Hepatocyte (in vitro differentiated cells): ENCODE measurements at regions not wholly inside any gene's neighbourhood (a gene's known extent, or its start where the extent isn't known, plus 50 kb on each side); places are given as distances from the start of the nearest gene placed in this dataset.

Experiments used
- CTCF ChIP-seq: fragments of 200-600 bp; sonication (generic); IDR thresholded peaks from 2 replicates; pipeline ENCODE4 v1.5.1; 2016; ENCODE audit warnings: antibody characterized with exemption, mild to moderate bottlenecking; ENCODE audit not compliant: poor library complexity
- EZH2 ChIP-seq: fragments of 200-600 bp; sonication (generic); IDR thresholded peaks from 2 replicates; pipeline ENCODE4 v1.6.1; 2016; ENCODE audit warnings: antibody characterized with exemption, mild to moderate bottlenecking, borderline replicate concordance
- EZH2phosphoT487 ChIP-seq: fragments of 200-600 bp; sonication (generic); IDR thresholded peaks from one replicate; pipeline ENCODE4 v1.6.1; 2018; ENCODE audit warnings: antibody characterized with exemption, mild to moderate bottlenecking, low read depth, moderate library complexity; ENCODE audit not compliant: unreplicated experiment, severe bottlenecking

DNA sequence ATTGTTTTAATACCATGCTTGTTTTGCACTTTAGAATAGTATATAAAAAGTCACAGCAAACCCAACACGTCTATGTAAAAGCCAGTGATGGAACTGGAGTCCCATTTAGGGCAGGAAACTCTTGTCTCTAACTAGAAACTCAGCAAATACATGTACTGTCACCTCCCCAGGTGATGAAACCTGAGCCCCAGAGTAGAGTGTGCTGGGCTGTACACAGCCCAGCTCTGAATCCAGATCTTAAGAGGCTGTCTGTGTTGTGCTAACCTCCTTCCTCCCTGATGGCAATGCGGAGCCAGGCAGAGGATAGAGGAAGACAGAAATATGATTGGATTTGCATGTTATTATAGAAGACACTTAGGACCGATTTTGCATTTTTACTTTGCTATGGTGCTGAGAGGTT is 317.5 kb upstream of the TRIB2 start:
- no peak for TF ChIP-seq EZH2
- no peak for TF ChIP-seq CTCF
- no peak for TF ChIP-seq EZH2phosphoT487
